Muscle of back (tissue), 3 donors: ENCODE measurements at regions not wholly inside any gene's neighbourhood (a gene's known extent, or its start where the extent isn't known, plus 50 kb on each side); places are given as distances from the start of the nearest gene placed in this dataset.

Experiments
- DNase-seq, 3 donors: peaks; one replicate each; pipeline versions ENCODE4 v3.0.0 to v3.0.0-alpha.2; 2013

DNA sequence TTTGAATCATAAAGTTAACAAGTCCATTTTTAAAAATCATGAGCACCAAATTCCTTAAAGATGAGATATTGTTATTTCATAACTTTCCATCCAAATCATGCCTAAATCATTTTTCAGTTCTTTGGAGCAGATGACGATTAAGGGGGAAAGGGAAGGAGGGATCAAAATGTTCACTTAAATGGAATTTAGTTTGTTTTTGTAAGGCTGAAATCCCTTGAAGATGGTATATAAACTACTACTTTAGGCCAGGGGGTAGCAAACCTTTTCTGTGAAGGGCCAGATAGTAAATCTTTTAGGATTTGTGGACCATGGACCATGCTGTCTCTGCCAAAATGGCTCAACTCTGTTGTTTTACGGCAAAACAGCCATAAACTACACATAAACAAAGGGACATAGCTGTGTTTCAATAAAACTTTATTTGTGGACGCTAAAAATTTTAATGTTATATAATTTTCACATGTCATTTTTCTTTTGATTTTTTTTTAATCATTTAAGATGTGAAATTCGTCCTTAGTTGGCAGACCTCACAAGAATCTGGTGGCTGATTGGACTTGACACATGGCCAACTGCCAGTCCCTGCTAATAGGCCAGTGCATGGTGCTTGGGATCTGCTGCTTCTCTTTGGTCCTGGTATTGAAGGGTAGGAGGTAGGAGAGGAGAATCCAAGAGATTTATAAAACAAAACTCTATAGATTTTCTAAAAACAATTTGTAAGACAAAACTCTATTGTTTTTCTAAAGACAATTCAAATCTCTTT is 52.0 kb upstream of the RTN4 start:
- peak; percentile 60 to 88 (median 79) for DNase-seq

- no peak for DNase-seq
Measured at GRCh38 chr2:55101466-55101865, 51.2 kb upstream of the RTN4 start.

GRCh38 chr2:55099878-55100820 is 49.9 kb upstream of the RTN4 start:
- DNase-seq = peak in 2 of 3 donors; percentile 64 to 67
